HCT116 (cell line): ENCODE measurements at regions not wholly inside any gene's neighbourhood (a gene's known extent, or its start where the extent isn't known, plus 50 kb on each side); places are given as distances from the start of the nearest gene placed in this dataset.

ENCODE experiments used
- EGR1 ChIP-seq: IDR thresholded peaks from 2 replicates; pipeline ENCODE4 v1.6.1; 2012; ENCODE audit warnings: low read depth
- EZH2 ChIP-seq: fragments of 200-600 bp; sonication (generic); IDR thresholded peaks from 2 replicates; pipeline ENCODE4 v1.6.1; 2017; ENCODE audit warnings: antibody characterized with exemption, mixed run types
- EZH2phosphoT487 ChIP-seq: fragments of 200-600 bp; IDR thresholded peaks from 2 replicates; pipeline ENCODE4 v1.6.1; 2018; ENCODE audit warnings: antibody characterized with exemption, borderline replicate concordance
- FOSL1 ChIP-seq: IDR thresholded peaks from 2 replicates; pipeline ENCODE4 v1.6.1; 2012; ENCODE audit warnings: low read depth
- POLR2A ChIP-seq: IDR thresholded peaks from 2 replicates; pipeline ENCODE4 v1.7.0; 2011; ENCODE audit warnings: borderline replicate concordance; ENCODE audit not compliant: insufficient read depth, insufficient read length; ENCODE audit errors: extremely low read depth
- RAD21 ChIP-seq: IDR thresholded peaks from 2 replicates; pipeline ENCODE4 v1.6.1; 2012; ENCODE audit warnings: low read depth, mild to moderate bottlenecking
- SP1 ChIP-seq: IDR thresholded peaks from 2 replicates; pipeline ENCODE4 v1.6.1; 2012; ENCODE audit warnings: low read depth
- YY1 ChIP-seq: IDR thresholded peaks from 2 replicates; pipeline ENCODE4 v1.6.1; 2011; ENCODE audit warnings: low read length, low read depth, moderate library complexity, mild to moderate bottlenecking; ENCODE audit not compliant: insufficient replicate concordance; ENCODE audit errors: extremely low read depth
- ZFX ChIP-seq: fragments of 450-650 bp; IDR thresholded peaks from 2 replicates; pipeline ENCODE4 v1.6.1; 2017
- TF ChIP-seq, protein P1 (sequence below), 3 experiments: fragments of 200-600 bp in 1 of 3; sonication (generic) in 1 of 3; IDR thresholded peaks in 2 of 3; conservative IDR thresholded peaks in 1 of 3; 2 replicates each; pipeline ENCODE4 v1.5.1; 2012 to 2017; ENCODE audit warnings: low read depth in 2 of 3, low read length in 2 of 3, antibody characterized with exemption in 1 of 3, borderline replicate concordance in 1 of 3, control low read depth in 1 of 3, mild to moderate bottlenecking in 1 of 3, mixed read lengths in 1 of 3, mixed run types in 1 of 3, moderate library complexity in 1 of 3; ENCODE audit not compliant: insufficient read depth in 1 of 3
- TF ChIP-seq, protein P2 (sequence below): IDR thresholded peaks from 2 replicates; pipeline ENCODE4 v1.6.1; 2012
- TF ChIP-seq, protein P3 (sequence below): IDR thresholded peaks from 2 replicates; pipeline ENCODE4 v1.6.1; 2012
- TF ChIP-seq, protein P4 (sequence below): IDR thresholded peaks from 2 replicates; pipeline ENCODE4 v1.6.1; 2012; ENCODE audit warnings: low read depth

DNA sequence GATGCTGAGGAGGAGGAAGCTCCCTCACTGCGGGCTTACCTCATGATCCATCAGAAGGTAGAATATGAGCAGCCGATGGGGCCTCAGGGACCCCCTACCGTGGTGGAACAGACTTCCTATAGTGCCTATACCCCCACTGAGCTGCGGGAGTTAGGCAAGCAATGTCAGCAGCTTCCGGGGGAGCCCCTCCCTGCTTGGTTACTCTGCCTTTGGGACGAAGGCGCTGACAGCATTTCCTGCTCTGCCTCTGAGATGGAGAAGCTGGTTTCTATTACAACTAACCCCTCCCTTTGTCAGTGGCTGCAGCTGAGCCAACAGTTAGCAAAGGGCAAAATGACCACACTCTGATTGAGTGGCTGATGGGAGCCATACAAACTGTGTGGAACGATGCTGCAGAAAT lies 430.7 kb downstream of the IDS start:
- TF ChIP-seq, protein P1, sequence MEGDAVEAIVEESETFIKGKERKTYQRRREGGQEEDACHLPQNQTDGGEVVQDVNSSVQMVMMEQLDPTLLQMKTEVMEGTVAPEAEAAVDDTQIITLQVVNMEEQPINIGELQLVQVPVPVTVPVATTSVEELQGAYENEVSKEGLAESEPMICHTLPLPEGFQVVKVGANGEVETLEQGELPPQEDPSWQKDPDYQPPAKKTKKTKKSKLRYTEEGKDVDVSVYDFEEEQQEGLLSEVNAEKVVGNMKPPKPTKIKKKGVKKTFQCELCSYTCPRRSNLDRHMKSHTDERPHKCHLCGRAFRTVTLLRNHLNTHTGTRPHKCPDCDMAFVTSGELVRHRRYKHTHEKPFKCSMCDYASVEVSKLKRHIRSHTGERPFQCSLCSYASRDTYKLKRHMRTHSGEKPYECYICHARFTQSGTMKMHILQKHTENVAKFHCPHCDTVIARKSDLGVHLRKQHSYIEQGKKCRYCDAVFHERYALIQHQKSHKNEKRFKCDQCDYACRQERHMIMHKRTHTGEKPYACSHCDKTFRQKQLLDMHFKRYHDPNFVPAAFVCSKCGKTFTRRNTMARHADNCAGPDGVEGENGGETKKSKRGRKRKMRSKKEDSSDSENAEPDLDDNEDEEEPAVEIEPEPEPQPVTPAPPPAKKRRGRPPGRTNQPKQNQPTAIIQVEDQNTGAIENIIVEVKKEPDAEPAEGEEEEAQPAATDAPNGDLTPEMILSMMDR (IDR thresholded peaks at IDR 0.05 in 2 of 3, conservative IDR thresholded peaks at IDR 0.05 in 1 of 3; ENCODE audit: borderline replicate concordance in 1 of 3, insufficient read depth in 1 of 3, low read depth in 2 of 3, low read length in 2 of 3) = no peak
- TF ChIP-seq POLR2A (no peak), EZH2phosphoT487 (no peak), EZH2 (no peak), YY1 (no peak), SP1 (no peak), RAD21 (no peak), ZFX (no peak), EGR1 (no peak), FOSL1 (no peak)
- TF ChIP-seq, protein P2, sequence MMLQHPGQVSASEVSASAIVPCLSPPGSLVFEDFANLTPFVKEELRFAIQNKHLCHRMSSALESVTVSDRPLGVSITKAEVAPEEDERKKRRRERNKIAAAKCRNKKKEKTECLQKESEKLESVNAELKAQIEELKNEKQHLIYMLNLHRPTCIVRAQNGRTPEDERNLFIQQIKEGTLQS = no peak
- TF ChIP-seq, protein P3, sequence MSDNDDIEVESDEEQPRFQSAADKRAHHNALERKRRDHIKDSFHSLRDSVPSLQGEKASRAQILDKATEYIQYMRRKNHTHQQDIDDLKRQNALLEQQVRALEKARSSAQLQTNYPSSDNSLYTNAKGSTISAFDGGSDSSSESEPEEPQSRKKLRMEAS = no peak
- TF ChIP-seq, protein P4, sequence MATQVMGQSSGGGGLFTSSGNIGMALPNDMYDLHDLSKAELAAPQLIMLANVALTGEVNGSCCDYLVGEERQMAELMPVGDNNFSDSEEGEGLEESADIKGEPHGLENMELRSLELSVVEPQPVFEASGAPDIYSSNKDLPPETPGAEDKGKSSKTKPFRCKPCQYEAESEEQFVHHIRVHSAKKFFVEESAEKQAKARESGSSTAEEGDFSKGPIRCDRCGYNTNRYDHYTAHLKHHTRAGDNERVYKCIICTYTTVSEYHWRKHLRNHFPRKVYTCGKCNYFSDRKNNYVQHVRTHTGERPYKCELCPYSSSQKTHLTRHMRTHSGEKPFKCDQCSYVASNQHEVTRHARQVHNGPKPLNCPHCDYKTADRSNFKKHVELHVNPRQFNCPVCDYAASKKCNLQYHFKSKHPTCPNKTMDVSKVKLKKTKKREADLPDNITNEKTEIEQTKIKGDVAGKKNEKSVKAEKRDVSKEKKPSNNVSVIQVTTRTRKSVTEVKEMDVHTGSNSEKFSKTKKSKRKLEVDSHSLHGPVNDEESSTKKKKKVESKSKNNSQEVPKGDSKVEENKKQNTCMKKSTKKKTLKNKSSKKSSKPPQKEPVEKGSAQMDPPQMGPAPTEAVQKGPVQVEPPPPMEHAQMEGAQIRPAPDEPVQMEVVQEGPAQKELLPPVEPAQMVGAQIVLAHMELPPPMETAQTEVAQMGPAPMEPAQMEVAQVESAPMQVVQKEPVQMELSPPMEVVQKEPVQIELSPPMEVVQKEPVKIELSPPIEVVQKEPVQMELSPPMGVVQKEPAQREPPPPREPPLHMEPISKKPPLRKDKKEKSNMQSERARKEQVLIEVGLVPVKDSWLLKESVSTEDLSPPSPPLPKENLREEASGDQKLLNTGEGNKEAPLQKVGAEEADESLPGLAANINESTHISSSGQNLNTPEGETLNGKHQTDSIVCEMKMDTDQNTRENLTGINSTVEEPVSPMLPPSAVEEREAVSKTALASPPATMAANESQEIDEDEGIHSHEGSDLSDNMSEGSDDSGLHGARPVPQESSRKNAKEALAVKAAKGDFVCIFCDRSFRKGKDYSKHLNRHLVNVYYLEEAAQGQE = no peak
